Adrenal gland (tissue), 5 donors: ENCODE measurements at regions not wholly inside any gene's neighbourhood (a gene's known extent, or its start where the extent isn't known, plus 50 kb on each side); places are given as distances from the start of the nearest gene placed in this dataset.

Experiments
- CTCF ChIP-seq, 6 experiments: fragments of 450-650 bp in 4 of 6; fragments of 200-600 bp in 2 of 6; sonication (generic) in 1 of 6; IDR thresholded peaks; 1 replicate in 5 of 6; 2 replicates in 1 of 6; pipeline versions ENCODE4 v1.5.1 to v1.8.0; 2016 to 2021; ENCODE audit warnings: antibody characterized with exemption in 6 of 6, mild to moderate bottlenecking in 2 of 6, moderate library complexity in 1 of 6
- POLR2A ChIP-seq, 2 donors: fragments of 450-650 bp; IDR thresholded peaks; one replicate each; pipeline ENCODE4 v1.6.1; 2017; ENCODE audit warnings: antibody characterized with exemption in 2 of 2, mild to moderate bottlenecking in 2 of 2, moderate library complexity in 1 of 2
- donor health status: DM: no; HTN: no; CAD: no.

GRCh38 chr12:66765204-66765603 is 86.3 kb upstream of the GRIP1 start:
- TF ChIP-seq POLR2A (IDR thresholded peaks at IDR 0.05) (no peak), CTCF (IDR thresholded peaks at IDR 0.05) (no peak)
